Neural progenitor cell (in vitro differentiated cells): ENCODE measurements at regions not wholly inside any gene's neighbourhood (a gene's known extent, or its start where the extent isn't known, plus 50 kb on each side); places are given as distances from the start of the nearest gene placed in this dataset.

Experiments used
- CTCF ChIP-seq: fragments of 200-600 bp; sonication (generic); IDR thresholded peaks from 2 replicates; pipeline ENCODE4 v1.5.1; 2017; ENCODE audit warnings: antibody characterized with exemption, mild to moderate bottlenecking
- EZH2 ChIP-seq: fragments of 200-600 bp; sonication (generic); IDR thresholded peaks from 2 replicates; pipeline ENCODE4 v1.6.1; 2017; ENCODE audit warnings: antibody characterized with exemption, mild to moderate bottlenecking, moderate library complexity
- EZH2phosphoT487 ChIP-seq: fragments of 200-600 bp; sonication (generic); IDR thresholded peaks from 2 replicates; pipeline ENCODE4 v1.6.1; 2017; ENCODE audit warnings: antibody characterized with exemption

- TF ChIP-seq CTCF (no peak), EZH2phosphoT487 (no peak), EZH2 (no peak)
These were observed 58.6 kb upstream of the NTPCR start for GRCh38 chr1:232891656-232892317.
